IMR-90 (cell line): ENCODE measurements at regions not wholly inside any gene's neighbourhood (a gene's known extent, or its start where the extent isn't known, plus 50 kb on each side); places are given as distances from the start of the nearest gene placed in this dataset.

Source experiments
- ATAC-seq: fragments of 200-7000 bp; cut with Tn5 transposase; 2 replicates; pipeline ENCODE4 v1.9.1; 2020; ENCODE audit warnings: low read depth, mild to moderate bottlenecking, moderate library complexity
- BruUV-seq: library from RNA; stranded (reverse); fragments of 400-500 nt; replicated peaks from 2 replicates; lab custom pipeline; 2021; lab: Mats Ljungman, UMichigan
- CTCF ChIA-PET: fragments of 300-600 bp; formaldehyde crosslinking; extraction: SDS; loops from one replicate; lab custom pipeline; 2021; ENCODE audit warnings: antibody characterized with exemption; lab: Yijun Ruan, JAX
- POLR2A ChIA-PET: fragments of 300-600 bp; sonication (Branson Sonifier 250); formaldehyde crosslinking; loops from one replicate; lab custom pipeline; 2022; ENCODE audit warnings: antibody characterized with exemption; ENCODE audit not compliant: unreplicated experiment; lab: Charles Lee
- DNase-seq: peaks from one replicate; pipeline ENCODE4 v3.0.0; 2013
- H2AFZ ChIP-seq: replicated peaks from 2 replicates; pipeline ENCODE3; 2013; ENCODE audit warnings: low read length, mild to moderate bottlenecking; ENCODE audit not compliant: poor library complexity
- H2AK5ac ChIP-seq: 2 replicates; pipeline ENCODE4 v1.6.1; 2013; ENCODE audit warnings: low read depth, low read length, inconsistent platforms
- H2AK9ac ChIP-seq: replicated peaks from 2 replicates; pipeline ENCODE3; 2013; ENCODE audit warnings: mild to moderate bottlenecking, low read depth, low read length, moderate library complexity; ENCODE audit not compliant: poor library complexity
- H2BK120ac ChIP-seq: 2 replicates; pipeline ENCODE4 v1.6.1; 2013; ENCODE audit warnings: low read depth, low read length, inconsistent platforms
- H2BK15ac ChIP-seq: 3 replicates; pipeline ENCODE4 v1.6.1; 2013; ENCODE audit warnings: low read depth, low read length, inconsistent platforms
- H2BK20ac ChIP-seq: 2 replicates; pipeline ENCODE4 v1.6.1; 2013; ENCODE audit warnings: low read depth, mild to moderate bottlenecking, inconsistent platforms, low read length, moderate library complexity
- H2BK5ac ChIP-seq: 2 replicates; pipeline ENCODE4 v1.6.1; 2013; ENCODE audit warnings: mild to moderate bottlenecking, low read depth, low read length, inconsistent platforms; ENCODE audit not compliant: poor library complexity, severe bottlenecking
- H3K14ac ChIP-seq: replicated peaks from 2 replicates; pipeline ENCODE4 v1.6.1; 2013; ENCODE audit warnings: low read depth, low read length, inconsistent platforms
- H3K18ac ChIP-seq: 2 replicates; pipeline ENCODE4 v1.6.1; 2013; ENCODE audit warnings: low read depth, low read length, control low read depth
- H3K23ac ChIP-seq: 2 replicates; pipeline ENCODE4 v1.6.1; 2013; ENCODE audit warnings: low read depth, low read length, inconsistent platforms
- H3K27ac ChIP-seq: 2 replicates; pipeline ENCODE4 v1.5.1; 2013; ENCODE audit warnings: mild to moderate bottlenecking, control low read depth, low read length; ENCODE audit not compliant: insufficient read depth
- H3K27me3 ChIP-seq: 2 replicates; pipeline ENCODE4 v1.6.1; 2013; ENCODE audit warnings: low read length; ENCODE audit not compliant: control insufficient read depth, insufficient read depth
- H3K36me3 ChIP-seq: 2 replicates; pipeline ENCODE4 v1.6.1; 2013; ENCODE audit warnings: low read length, mixed read lengths; ENCODE audit not compliant: control insufficient read depth, insufficient read depth
- H3K4ac ChIP-seq: 2 replicates; pipeline ENCODE4 v1.6.1; 2013; ENCODE audit warnings: low read depth, low read length, inconsistent platforms
- H3K4me1 ChIP-seq: 2 replicates; pipeline ENCODE4 v1.6.1; 2013; ENCODE audit warnings: low read length, mixed read lengths; ENCODE audit not compliant: control insufficient read depth, insufficient read depth
- H3K4me2 ChIP-seq: 2 replicates; pipeline ENCODE4 v1.6.1; 2013; ENCODE audit warnings: low read depth, mild to moderate bottlenecking, control low read depth, low read length, moderate library complexity
- H3K4me3 ChIP-seq: 2 replicates; pipeline ENCODE4 v1.5.1; 2013; ENCODE audit warnings: low read depth, mild to moderate bottlenecking, control low read depth, low read length, moderate library complexity; ENCODE audit not compliant: insufficient read depth
- H3K56ac ChIP-seq: 2 replicates; pipeline ENCODE4 v1.6.1; 2013; ENCODE audit warnings: low read length, inconsistent platforms; ENCODE audit not compliant: insufficient read depth; ENCODE audit errors: extremely low read depth
- H3K79me1 ChIP-seq, 2 experiments: 2 replicates each; pipeline ENCODE4 v1.6.1; 2013; ENCODE audit warnings: low read length in 2 of 2, inconsistent platforms in 1 of 2, low read depth in 1 of 2
- H3K9ac ChIP-seq: 2 replicates; pipeline ENCODE4 v1.6.1; 2013; ENCODE audit warnings: low read depth, low read length, control low read depth
- H3K9me1 ChIP-seq: 2 replicates; pipeline ENCODE4 v1.6.1; 2013; ENCODE audit warnings: low read length, inconsistent platforms; ENCODE audit not compliant: insufficient read depth
- H3K9me3 ChIP-seq: 2 replicates; pipeline ENCODE4 v1.6.1; 2013; ENCODE audit warnings: low read length; ENCODE audit not compliant: control insufficient read depth, insufficient read depth
- H4K20me1 ChIP-seq: 2 replicates; pipeline ENCODE4 v1.6.1; 2013; ENCODE audit warnings: low read length, inconsistent platforms; ENCODE audit not compliant: insufficient read depth
- H4K5ac ChIP-seq: 2 replicates; pipeline ENCODE4 v1.6.1; 2013; ENCODE audit warnings: mild to moderate bottlenecking, low read depth, low read length, control low read depth
- H4K8ac ChIP-seq, 2 experiments: 2 replicates each; pipeline ENCODE4 v1.6.1; 2013; ENCODE audit warnings: low read depth in 2 of 2, low read length in 2 of 2, control low read depth in 1 of 2, inconsistent platforms in 1 of 2
- H4K91ac ChIP-seq: 2 replicates; pipeline ENCODE4 v1.6.1; 2013; ENCODE audit warnings: low read depth, low read length, inconsistent platforms; ENCODE audit not compliant: insufficient read depth
- BHLHE40 ChIP-seq: fragments of 150-350 bp; IDR thresholded peaks from 2 replicates; pipeline ENCODE4 v1.6.1; 2016; ENCODE audit warnings: mild to moderate bottlenecking, low read depth, low read length
- CEBPB ChIP-seq: IDR thresholded peaks from 2 replicates; pipeline ENCODE4 v1.6.1; 2012; ENCODE audit warnings: low read depth, low read length, improper control_type of control experiment
- CHD1 ChIP-seq: IDR thresholded peaks from 2 replicates; pipeline ENCODE4 v1.6.1; 2012; ENCODE audit warnings: low read depth, low read length, improper control_type of control experiment
- CTCF ChIP-seq: conservative IDR thresholded peaks from 2 replicates; pipeline ENCODE4 v1.5.1; 2012; ENCODE audit warnings: mild to moderate bottlenecking, low read depth, low read length, improper control_type of control experiment
- ELK1 ChIP-seq: fragments of 150-350 bp; IDR thresholded peaks from 2 replicates; pipeline ENCODE4 v1.6.1; 2016; ENCODE audit warnings: low read depth, mild to moderate bottlenecking, low read length, moderate library complexity, borderline replicate concordance
- FOS ChIP-seq: fragments of 150-350 bp; IDR thresholded peaks from 2 replicates; pipeline ENCODE4 v1.6.1; 2016; ENCODE audit warnings: low read depth, low read length
- MAFK ChIP-seq: IDR thresholded peaks from 2 replicates; pipeline ENCODE4 v1.6.1; 2012; ENCODE audit warnings: low read depth, low read length, improper control_type of control experiment
- MAZ ChIP-seq: IDR thresholded peaks from 2 replicates; pipeline ENCODE4 v1.6.1; 2012; ENCODE audit warnings: low read depth, mild to moderate bottlenecking, low read length, improper control_type of control experiment, moderate library complexity, borderline replicate concordance
- MXI1 ChIP-seq: IDR thresholded peaks from 2 replicates; pipeline ENCODE4 v1.6.1; 2012; ENCODE audit warnings: low read depth, mild to moderate bottlenecking, low read length, moderate library complexity, borderline replicate concordance
- RAD21 ChIP-seq: IDR thresholded peaks from 2 replicates; pipeline ENCODE4 v1.6.1; 2012; ENCODE audit warnings: low read length, improper control_type of control experiment
- RCOR1 ChIP-seq: IDR thresholded peaks from 2 replicates; pipeline ENCODE4 v1.6.1; 2012; ENCODE audit warnings: mild to moderate bottlenecking, low read length, improper control_type of control experiment; ENCODE audit not compliant: insufficient replicate concordance
- RFX5 ChIP-seq: IDR thresholded peaks from 2 replicates; pipeline ENCODE4 v1.8.0; 2012; ENCODE audit warnings: low read depth, mild to moderate bottlenecking, low read length, moderate library complexity
- USF2 ChIP-seq: fragments of 150-350 bp; IDR thresholded peaks from 2 replicates; pipeline ENCODE4 v1.6.1; 2017; ENCODE audit warnings: mild to moderate bottlenecking, antibody characterized with exemption, low read length, low read depth
- WGBS, 2 experiments: methylation state at CpG; one replicate each; pipeline versions ENCODE4 v1.1.5 to v1.1.7; 2013; ENCODE audit warnings: missing lambda C conversion rate in 2 of 2; ENCODE audit not compliant: insufficient read length in 1 of 2; ENCODE audit errors: extremely low coverage in 2 of 2; 5-methylcytosine and 5-hydroxymethylcytosine counted together
- dilution Hi-C: fragments of 300-500 bp; cut with HindIII; formaldehyde crosslinking; loops from one replicate; pipeline ENCODE4 v1.14.3; 2018; ENCODE audit warnings: low sequenced_read_pairs; ENCODE audit not compliant: unreplicated experiment
- in situ Hi-C: fragments of 300-500 bp; cut with MboI; formaldehyde crosslinking; loops from 3 replicates; pipeline ENCODE4 v1.14.3; 2019; ENCODE audit warnings: low sequenced_read_pairs, inconsistent platforms, mixed read lengths
- intact Hi-C: fragments of 100-400 bp; cut with micrococcal nuclease; formaldehyde crosslinking; loops from 2 replicates; pipeline ENCODE4 v1.10.0; 2022

GRCh38 chr12:62127516-62127915, 132.7 kb upstream of the USP15 start:
- intact Hi-C loops = loop anchor here (10.0 kb wide), 1 partner anchor 1633 kb away; no protein-coding TSS in a partner anchor
- in situ Hi-C loops = no loop called here
- no peak overlapping the region for H2BK120ac ChIP-seq
- H3K27me3 ChIP-seq = no peaks in the 10 kb centered on the region
- no peak overlapping the region for H3K27ac ChIP-seq
- WGBS, 2 experiments = 50% methylated on average over 2 of the region's 2 CpGs; no CpG with 5 or more reads in 1 of the 2 experiments
- ATAC-seq = no peak
- H3K56ac ChIP-seq = no peak overlapping the region
- H3K23ac ChIP-seq = no peak overlapping the region
- no peak overlapping the region for H2BK5ac ChIP-seq
- H3K4me1 ChIP-seq = no peaks in the 10 kb centered on the region
- H3K18ac ChIP-seq = no peak overlapping the region
- TF ChIP-seq CTCF = no peak
- TF ChIP-seq MAZ = no peak
- no peak for TF ChIP-seq USF2
- no peak for TF ChIP-seq ELK1
- no peak for TF ChIP-seq CEBPB
- TF ChIP-seq MXI1 = no peak
- TF ChIP-seq RCOR1 = no peak
- no peak for TF ChIP-seq MAFK
- TF ChIP-seq RFX5 = no peak
- no peak for TF ChIP-seq CHD1
- TF ChIP-seq FOS = no peak
- no peak for TF ChIP-seq RAD21
- no peak for TF ChIP-seq BHLHE40
- H2BK15ac ChIP-seq = no peak overlapping the region
- no peak overlapping the region for H3K4me2 ChIP-seq
- no peak overlapping the region for H2AK9ac ChIP-seq
- no peak overlapping the region for H3K9ac ChIP-seq
- no peak for DNase-seq
- no peaks in the 10 kb centered on the region for H4K20me1 ChIP-seq
- no peak overlapping the region for H3K4ac ChIP-seq
- H3K14ac ChIP-seq = no peak overlapping the region
- CTCF ChIA-PET = no interaction called here
- BruUV-seq = no TSS peak
- H4K8ac ChIP-seq = no peak overlapping the region
- H4K5ac ChIP-seq = no peak overlapping the region
- no peaks in the 10 kb centered on the region for H3K9me1 ChIP-seq
- no peak overlapping the region for H2AFZ ChIP-seq
- dilution Hi-C loops = no loop called here
- no peaks in the 10 kb centered on the region for H3K79me1 ChIP-seq
- no peak overlapping the region for H2BK20ac ChIP-seq
- no peak overlapping the region for H3K4me3 ChIP-seq
- no peak overlapping the region for H4K91ac ChIP-seq
- no peak overlapping the region for H2AK5ac ChIP-seq
- POLR2A ChIA-PET = no interaction called here
- H3K36me3 ChIP-seq = no peaks in the 10 kb centered on the region
- no peaks in the 10 kb centered on the region for H3K9me3 ChIP-seq
